Mucosa of stomach (tissue), 1 donor: ENCODE measurements at regions not wholly inside any gene's neighbourhood (a gene's known extent, or its start where the extent isn't known, plus 50 kb on each side); places are given as distances from the start of the nearest gene placed in this dataset.

Experiments used
- H3K27me3 ChIP-seq: one replicate; pipeline ENCODE4 v1.7.0; 2013; ENCODE audit warnings: mild to moderate bottlenecking, low read length; ENCODE audit not compliant: control insufficient read depth, insufficient read depth
- H3K36me3 ChIP-seq: one replicate; pipeline ENCODE4 v1.7.0; 2013; ENCODE audit warnings: low read length; ENCODE audit not compliant: control insufficient read depth, insufficient read depth
- H3K4me1 ChIP-seq: one replicate; pipeline ENCODE4 v1.7.0; 2013; ENCODE audit warnings: mild to moderate bottlenecking, low read length; ENCODE audit not compliant: control insufficient read depth, insufficient read depth
- H3K4me3 ChIP-seq: one replicate; pipeline ENCODE4 v1.7.0; 2013; ENCODE audit warnings: low read length
- H3K9ac ChIP-seq: one replicate; pipeline ENCODE4 v1.7.0; 2013; ENCODE audit warnings: mild to moderate bottlenecking, low read length, moderate library complexity
- H3K9me3 ChIP-seq: one replicate; pipeline ENCODE4 v1.7.0; 2013; ENCODE audit warnings: mild to moderate bottlenecking, low read length, moderate library complexity; ENCODE audit not compliant: control insufficient read depth
- donor health status: Pancreatic carcinoma.

DNA sequence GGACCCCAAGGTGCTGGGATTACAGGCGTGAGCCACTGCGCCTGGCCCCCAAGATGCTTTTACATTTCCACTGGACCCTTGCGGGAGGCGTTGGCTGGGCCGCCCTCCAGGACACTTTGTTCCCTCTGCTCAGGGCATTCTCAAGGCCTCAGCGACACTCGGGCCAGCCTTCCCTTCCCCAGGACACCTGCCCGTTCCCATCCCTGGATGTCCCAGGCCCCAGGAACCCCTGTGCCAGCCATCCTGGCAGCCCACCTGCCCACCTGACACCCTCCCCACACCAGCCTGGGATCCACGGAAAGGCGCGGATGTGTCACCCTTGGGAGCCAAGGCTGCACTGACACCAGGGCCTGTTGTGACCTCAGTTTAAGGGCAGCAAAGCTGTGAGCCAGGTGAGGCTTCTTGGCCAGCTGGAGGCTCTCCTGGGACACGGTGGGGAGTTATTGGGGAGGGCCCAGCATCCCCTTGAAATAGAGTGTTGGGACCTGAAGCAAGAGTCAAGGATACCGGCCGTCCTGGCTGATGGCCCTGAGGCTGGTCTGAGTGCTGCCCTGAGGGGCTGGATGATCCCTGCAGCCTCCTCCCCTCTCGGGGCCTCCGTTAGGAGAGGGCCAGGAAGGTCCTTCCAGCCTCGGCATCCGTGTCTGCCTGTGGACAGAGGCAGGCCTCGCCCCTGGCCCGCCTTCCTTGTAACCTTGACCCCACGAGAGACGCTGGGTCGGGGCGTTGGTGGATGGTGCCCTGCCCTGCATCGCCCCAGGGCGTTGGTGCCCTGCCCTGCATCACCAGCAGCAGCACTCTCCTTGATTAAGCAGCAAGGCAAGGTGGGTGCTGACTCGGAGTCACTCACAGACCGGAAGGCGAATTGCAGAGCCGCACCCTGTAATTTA, 84.2 kb upstream of the BHLHE23 start:
- no peaks in the 10 kb centered on the region for H3K4me1 ChIP-seq
- no peaks in the 10 kb centered on the region for H3K9me3 ChIP-seq
- no peak overlapping the region for H3K4me3 ChIP-seq
- H3K36me3 ChIP-seq: no peaks in the 10 kb centered on the region
- H3K9ac ChIP-seq: no peak overlapping the region
- H3K27me3 ChIP-seq: peaks cover 7% of the 10 kb centered on the region

DNA sequence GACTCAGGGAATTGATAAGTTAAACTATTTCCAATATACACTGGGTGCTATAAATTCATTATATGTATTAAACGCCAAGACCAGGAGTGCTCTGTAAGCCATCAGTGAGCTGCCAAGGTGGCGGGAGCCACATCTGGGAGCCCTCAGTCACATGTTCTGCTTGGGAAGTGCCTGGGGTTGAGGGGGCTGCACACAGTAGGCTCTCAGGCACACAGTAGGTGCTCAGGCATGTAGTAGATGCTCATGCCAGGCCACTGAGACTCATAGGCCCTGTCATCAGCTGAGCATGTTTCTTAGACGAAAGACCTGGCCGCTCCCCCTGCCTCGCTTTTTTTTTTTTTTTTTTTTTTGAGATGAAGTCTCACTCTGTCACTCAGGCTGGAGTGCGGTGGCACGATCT, 83.3 kb upstream of the BHLHE23 start:
- no peak overlapping the region for H3K9ac ChIP-seq
- peaks cover 7% of the 10 kb centered on the region for H3K27me3 ChIP-seq
- no peaks in the 10 kb centered on the region for H3K9me3 ChIP-seq
- no peak overlapping the region for H3K4me3 ChIP-seq
- no peaks in the 10 kb centered on the region for H3K4me1 ChIP-seq
- H3K36me3 ChIP-seq: no peaks in the 10 kb centered on the region

DNA sequence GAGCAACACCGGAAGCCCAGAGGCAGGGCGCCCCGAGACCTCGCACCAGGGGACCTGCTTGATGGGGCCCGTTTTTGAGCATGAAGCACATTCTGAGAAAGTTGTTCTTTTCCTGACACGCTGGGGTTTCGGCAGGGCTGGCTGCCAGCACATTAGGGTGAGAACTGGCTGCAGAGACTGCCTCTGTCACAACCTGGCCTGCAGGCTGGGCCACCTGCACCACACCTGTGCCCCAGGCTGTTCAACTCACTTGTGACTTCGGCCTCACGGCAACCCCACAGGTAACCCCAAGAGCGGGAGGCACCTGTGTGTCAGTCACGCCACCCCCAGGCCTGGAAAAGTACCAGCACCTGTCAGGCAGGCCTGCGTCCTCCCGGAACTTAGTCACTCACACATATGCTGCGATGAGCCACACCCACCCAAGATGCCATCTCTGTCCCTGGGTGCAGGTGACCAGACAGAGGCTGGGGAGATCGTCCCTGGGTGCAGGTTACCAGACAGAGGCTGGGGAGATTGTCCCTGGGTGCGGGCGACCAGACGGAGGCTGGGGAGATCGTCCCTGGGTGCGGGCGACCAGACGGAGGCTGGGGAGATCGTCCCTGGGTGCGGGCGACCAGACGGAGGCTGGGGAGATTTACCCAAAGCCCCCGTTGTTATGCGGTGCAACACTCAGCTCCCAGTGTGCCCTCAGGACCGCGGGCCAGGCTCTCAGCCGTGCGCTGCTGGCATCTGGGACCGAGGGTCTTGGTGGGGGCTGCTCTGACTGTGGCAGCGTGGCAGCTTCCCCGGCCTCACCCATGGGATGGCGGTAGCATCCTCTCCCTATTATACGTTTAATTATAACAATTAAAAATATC, 82.5 kb upstream of the BHLHE23 start:
- Histone ChIP-seq H3K4me3 (no peak overlapping the region), H3K9me3 (no peaks in the 10 kb centered on the region), H3K9ac (no peak overlapping the region), H3K36me3 (no peaks in the 10 kb centered on the region), H3K4me1 (no peaks in the 10 kb centered on the region), H3K27me3 (peaks cover 7% of the 10 kb centered on the region)

DNA sequence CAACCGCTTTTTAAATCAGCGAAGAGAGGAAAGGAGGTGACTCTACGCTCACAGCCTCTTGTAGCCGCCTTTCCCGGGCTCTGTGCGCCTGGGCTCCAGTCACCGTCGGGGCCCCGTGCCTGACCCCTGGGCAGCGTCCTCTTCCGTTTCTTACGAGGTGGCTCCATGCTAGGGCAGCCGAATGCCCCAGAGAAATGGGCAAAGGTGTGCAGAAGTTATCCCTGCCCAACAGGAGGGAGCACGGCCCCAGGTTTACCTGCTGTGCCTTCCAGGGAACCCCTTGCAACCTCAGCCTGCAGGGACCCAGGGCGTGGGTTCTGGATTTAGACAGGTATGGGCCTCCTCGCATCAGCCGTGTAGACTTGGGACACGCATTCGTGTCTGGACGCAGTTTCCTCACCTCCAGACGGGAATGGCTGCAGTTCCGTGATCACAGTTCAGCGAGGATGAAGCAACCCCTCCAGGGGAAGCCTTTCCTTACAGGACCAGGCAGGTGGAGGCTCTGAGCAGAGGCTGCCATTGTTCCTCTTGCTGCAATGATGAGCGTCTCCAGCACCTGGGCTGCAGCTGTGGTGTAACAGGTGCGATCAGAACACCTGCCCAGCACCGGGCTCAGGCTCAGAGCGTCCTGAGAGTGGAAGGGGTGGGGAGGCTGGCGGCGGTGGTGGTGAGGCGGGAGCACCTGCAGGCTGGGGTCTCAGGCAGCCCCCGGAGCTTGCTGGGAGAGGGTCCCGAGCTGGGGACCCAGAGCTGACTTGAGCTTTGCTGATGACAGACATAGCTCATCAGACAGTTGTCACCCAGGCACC, 81.3 kb upstream of the BHLHE23 start:
- no peak overlapping the region for H3K4me3 ChIP-seq
- no peaks in the 10 kb centered on the region for H3K4me1 ChIP-seq
- no peaks in the 10 kb centered on the region for H3K9me3 ChIP-seq
- H3K27me3 ChIP-seq: peaks cover 13% of the 10 kb centered on the region
- no peak overlapping the region for H3K9ac ChIP-seq
- H3K36me3 ChIP-seq: no peaks in the 10 kb centered on the region

DNA sequence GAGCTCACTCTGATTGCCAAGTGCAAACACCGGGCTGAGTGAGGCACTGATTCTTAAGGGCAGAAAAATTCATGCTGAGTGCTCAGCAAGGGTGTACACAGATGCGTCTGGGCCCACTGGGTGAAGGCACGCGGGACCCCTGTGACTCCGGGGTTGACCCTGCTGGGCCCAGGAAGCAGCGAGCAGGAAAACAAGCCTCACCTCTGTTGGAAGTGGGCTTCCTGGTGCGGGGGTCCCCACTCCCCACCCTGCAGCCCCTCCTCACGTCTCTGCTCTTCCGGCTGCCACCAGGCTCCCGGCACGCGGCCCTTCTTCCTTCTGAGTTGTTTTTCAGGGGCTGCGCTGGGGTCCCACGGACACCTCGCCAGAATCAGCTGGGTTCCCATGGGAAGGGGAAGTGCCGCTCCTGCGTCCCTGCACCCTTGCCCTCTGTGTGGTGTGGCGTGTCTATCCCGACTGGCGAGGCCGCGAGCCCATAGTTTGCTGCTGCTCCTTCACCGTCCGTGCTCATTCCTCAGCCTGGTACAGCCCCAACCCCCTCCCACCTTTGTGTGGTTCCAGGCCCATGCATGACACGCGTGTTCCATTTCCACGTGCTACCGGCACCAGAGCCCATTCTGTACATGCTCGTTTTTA, 80.6 kb upstream of the BHLHE23 start:
- Histone ChIP-seq H3K36me3 (no peaks in the 10 kb centered on the region), H3K9me3 (no peaks in the 10 kb centered on the region), H3K9ac (no peak overlapping the region), H3K27me3 (peaks cover 7% of the 10 kb centered on the region), H3K4me1 (no peaks in the 10 kb centered on the region), H3K4me3 (no peak overlapping the region)

DNA sequence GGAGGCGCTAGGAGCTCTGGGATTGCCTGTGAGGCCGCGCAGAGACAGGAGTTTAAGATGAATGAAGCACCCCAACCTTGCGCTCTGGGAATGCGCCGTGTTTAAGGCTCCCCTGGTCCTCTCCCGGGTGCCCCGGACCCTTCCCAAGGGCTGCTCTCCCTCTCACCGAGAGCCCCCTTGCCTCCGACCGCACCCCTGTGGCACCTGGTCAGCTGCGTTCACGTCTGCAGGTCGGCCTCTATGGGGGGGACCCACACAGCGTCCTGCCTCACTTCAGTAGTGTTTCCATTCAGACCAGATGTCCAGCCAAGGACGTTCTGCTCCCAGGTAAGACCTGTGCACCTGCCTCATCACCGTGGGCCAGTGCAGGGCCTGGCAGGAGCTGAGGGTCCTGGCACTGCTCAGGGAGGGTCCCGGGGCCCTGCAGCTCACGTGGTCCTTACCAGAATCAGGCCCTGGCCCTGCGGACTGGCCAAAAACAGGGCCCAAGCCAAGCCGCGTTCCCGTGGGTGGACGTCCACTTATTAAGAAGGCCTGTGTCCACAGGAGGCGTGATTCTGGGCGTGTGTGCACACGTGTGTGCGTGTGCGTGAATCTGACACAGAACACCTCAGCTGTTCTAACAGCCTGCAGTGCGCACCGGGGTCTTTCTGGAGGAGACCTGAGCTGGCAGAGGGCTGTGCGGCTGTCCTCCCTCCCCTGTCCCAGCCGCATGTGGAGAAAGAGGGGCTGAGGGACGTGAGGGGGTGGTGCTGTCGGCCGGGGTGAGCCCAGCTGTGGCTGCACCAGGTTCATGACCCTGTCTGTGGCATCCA, 79.9 kb upstream of the BHLHE23 start:
- no peaks in the 10 kb centered on the region for H3K9me3 ChIP-seq
- no peaks in the 10 kb centered on the region for H3K36me3 ChIP-seq
- no peak overlapping the region for H3K9ac ChIP-seq
- H3K4me1 ChIP-seq: no peaks in the 10 kb centered on the region
- no peak overlapping the region for H3K4me3 ChIP-seq
- H3K27me3 ChIP-seq: peaks cover 10% of the 10 kb centered on the region

DNA sequence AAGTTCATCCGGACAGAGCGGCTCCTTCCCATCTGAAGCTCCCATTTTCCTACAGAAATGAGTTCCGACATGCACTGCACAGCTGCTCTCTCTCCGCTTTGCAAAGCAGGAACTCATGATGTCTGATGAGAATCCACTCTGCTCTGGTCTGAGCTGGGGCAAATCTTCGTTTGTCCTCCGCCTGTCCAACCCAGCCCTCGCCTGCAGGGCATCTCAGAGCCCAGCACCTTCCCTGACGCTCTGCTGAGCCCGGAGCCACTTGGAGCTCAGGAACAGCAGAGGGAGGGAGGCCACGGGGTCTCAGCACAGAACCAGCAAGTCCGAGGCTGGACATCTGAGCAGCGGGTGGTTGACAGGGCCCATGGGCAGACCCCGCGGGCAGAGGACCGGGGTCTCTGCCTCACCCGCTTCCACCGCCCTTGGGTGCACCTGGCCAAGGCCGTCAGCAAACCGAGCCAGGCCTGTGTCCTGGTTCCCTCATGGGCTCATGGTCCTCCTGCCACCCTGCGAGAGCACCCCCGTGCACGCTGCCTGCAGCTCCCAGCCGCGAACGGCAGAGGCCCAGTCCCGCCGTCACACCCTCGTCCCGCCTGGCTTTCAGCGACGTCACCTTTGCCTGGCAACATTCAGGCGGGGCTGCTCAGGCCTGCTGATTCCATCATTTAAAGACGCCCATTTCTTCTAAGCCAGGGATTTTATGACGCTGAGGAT, 78.5 kb upstream of the BHLHE23 start:
- Histone ChIP-seq H3K36me3 (no peaks in the 10 kb centered on the region), H3K9ac (no peak overlapping the region), H3K4me1 (no peaks in the 10 kb centered on the region), H3K27me3 (peaks cover 13% of the 10 kb centered on the region), H3K4me3 (no peak overlapping the region), H3K9me3 (no peaks in the 10 kb centered on the region)

DNA sequence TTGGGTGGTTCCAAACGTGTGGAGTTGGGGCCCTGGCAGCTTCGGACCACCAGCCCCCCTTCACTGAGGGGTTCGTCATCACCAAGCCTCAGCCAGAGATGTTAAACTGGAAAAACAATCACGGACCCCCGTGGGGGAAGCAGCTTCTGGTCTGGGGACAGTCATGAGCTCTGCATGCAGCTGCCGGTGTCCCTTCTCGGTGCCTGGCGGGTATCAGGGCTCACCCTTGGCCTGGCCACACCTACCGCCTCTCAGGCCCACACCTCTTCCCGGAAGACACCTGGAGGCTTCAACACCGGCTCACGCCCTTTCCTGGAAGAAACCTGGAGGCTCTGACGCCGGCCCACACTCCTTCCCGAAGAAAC, 77.8 kb upstream of the BHLHE23 start:
- no peak overlapping the region for H3K9ac ChIP-seq
- H3K27me3 ChIP-seq: peaks cover 13% of the 10 kb centered on the region

DNA sequence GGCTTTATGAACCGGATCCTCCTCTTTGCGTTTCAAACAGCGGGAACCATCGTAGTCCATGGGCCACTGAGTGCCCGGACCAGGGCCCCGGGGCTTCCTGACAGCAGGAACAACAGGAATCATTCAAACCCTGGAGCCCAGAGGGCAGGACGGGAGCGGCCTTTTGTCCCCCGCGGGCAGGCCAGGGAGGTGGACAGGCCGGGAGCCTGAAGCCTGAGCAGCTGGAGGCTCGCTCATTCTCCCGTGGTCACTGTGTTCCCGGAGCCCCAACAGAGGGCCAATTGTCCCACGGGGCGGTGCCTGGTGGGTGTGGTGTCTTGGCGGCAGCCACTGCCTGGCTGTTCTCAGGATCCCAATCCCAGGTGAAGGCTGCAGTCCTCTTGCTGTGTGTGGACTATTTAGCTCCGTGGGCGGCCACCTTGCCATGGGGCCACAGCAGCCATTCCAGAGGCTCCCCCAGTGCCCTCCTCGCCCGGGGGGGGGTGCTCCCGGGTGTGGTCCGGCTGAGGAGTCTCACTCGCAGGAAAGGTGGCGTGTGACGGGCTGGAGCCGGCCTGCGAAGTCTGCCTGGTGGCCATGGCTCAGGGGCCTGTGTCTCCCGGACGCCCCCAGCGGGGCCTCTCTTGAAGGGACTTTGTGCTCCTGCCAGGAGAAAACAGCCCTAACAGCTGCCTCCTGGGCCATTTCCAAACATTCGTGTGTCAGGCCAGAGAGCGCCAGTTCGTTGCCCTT, 77.2 kb upstream of the BHLHE23 start:
- no peaks in the 10 kb centered on the region for H3K36me3 ChIP-seq
- H3K9me3 ChIP-seq: no peaks in the 10 kb centered on the region
- H3K9ac ChIP-seq: no peak overlapping the region
- no peak overlapping the region for H3K4me3 ChIP-seq
- no peaks in the 10 kb centered on the region for H3K4me1 ChIP-seq
- peaks cover 13% of the 10 kb centered on the region for H3K27me3 ChIP-seq

More for the DNA sequence above, 77.8 kb upstream of the BHLHE23 start:
- H3K9me3 ChIP-seq: no peaks in the 10 kb centered on the region
- H3K4me1 ChIP-seq: no peaks in the 10 kb centered on the region
- H3K36me3 ChIP-seq: no peaks in the 10 kb centered on the region
- no peak overlapping the region for H3K4me3 ChIP-seq
